Keratinocyte (primary cell): ENCODE measurements at regions not wholly inside any gene's neighbourhood (a gene's known extent, or its start where the extent isn't known, plus 50 kb on each side); places are given as distances from the start of the nearest gene placed in this dataset.

ENCODE experiments used
- DNase-seq: peaks from one replicate; pipeline ENCODE4 v3.0.0-alpha.2; 2011; ENCODE audit warnings: low read depth, missing footprints, low spot score
- FAIRE-seq: peaks from 2 replicates; lab custom pipeline; 2011; peaks lifted over from hg19 to GRCh38; lab: Jason Lieb, UNC
- H2AFZ ChIP-seq: 2 replicates; pipeline ENCODE4 v1.6.0; 2012; ENCODE audit warnings: low read length, control low read depth, inconsistent platforms; ENCODE audit not compliant: control insufficient read depth
- H3K27ac ChIP-seq: 2 replicates; pipeline ENCODE4 v1.5.1; 2011; ENCODE audit warnings: low read length; ENCODE audit not compliant: control insufficient read depth, insufficient read depth
- H3K27me3 ChIP-seq: 3 replicates; pipeline ENCODE4 v1.6.0; 2011; ENCODE audit warnings: low read length; ENCODE audit not compliant: control insufficient read depth, insufficient read depth; ENCODE audit errors: extremely low read depth
- H3K36me3 ChIP-seq, 2 experiments: 2 replicates in 1 of 2; 3 replicates in 1 of 2; pipeline ENCODE4 v1.5.1; 2011; ENCODE audit warnings: low read length in 2 of 2, mild to moderate bottlenecking in 1 of 2; ENCODE audit not compliant: control insufficient read depth in 2 of 2, insufficient read depth in 2 of 2; ENCODE audit errors: extremely low read depth in 1 of 2
- H3K4me1 ChIP-seq: 3 replicates; pipeline ENCODE4 v1.5.1; 2011; ENCODE audit warnings: low read length; ENCODE audit not compliant: control insufficient read depth, insufficient read depth; ENCODE audit errors: extremely low read depth
- H3K4me2 ChIP-seq: 3 replicates; pipeline ENCODE4 v1.6.0; 2011; ENCODE audit warnings: low read depth, low read length; ENCODE audit not compliant: control insufficient read depth, insufficient read depth; ENCODE audit errors: extremely low read depth
- H3K4me3 ChIP-seq, 3 experiments: fragments of 200-600 bp in 1 of 3; sonication (generic) in 1 of 3; 2 replicates in 2 of 3; 3 replicates in 1 of 3; pipeline ENCODE4 v1.5.1; 2011 to 2016; ENCODE audit warnings: low read length in 3 of 3, mild to moderate bottlenecking in 3 of 3, control low read depth in 2 of 3, inconsistent platforms in 1 of 3, low read depth in 1 of 3, mixed read lengths in 1 of 3, mixed run types in 1 of 3, moderate library complexity in 1 of 3; ENCODE audit not compliant: control insufficient read depth in 2 of 3, insufficient read depth in 2 of 3; ENCODE audit errors: extremely low read depth in 1 of 3
- H3K79me2 ChIP-seq: 2 replicates; pipeline ENCODE4 v1.6.0; 2012; ENCODE audit warnings: low read length; ENCODE audit not compliant: control insufficient read depth, insufficient read depth
- H3K9ac ChIP-seq: 3 replicates; pipeline ENCODE4 v1.6.0; 2011; ENCODE audit warnings: low read length; ENCODE audit not compliant: control insufficient read depth, insufficient read depth; ENCODE audit errors: extremely low read depth
- H3K9me1 ChIP-seq: 3 replicates; pipeline ENCODE4 v1.6.0; 2011; ENCODE audit warnings: low read length; ENCODE audit not compliant: control insufficient read depth, insufficient read depth; ENCODE audit errors: extremely low read depth
- H3K9me3 ChIP-seq: 2 replicates; pipeline ENCODE4 v1.5.1; 2012; ENCODE audit warnings: low read depth, low read length; ENCODE audit not compliant: control insufficient read depth
- H4K20me1 ChIP-seq: 3 replicates; pipeline ENCODE4 v1.6.0; 2011; ENCODE audit warnings: low read length; ENCODE audit not compliant: control insufficient read depth, insufficient read depth; ENCODE audit errors: extremely low read depth
- CTCF ChIP-seq, 3 experiments: IDR thresholded peaks in 1 of 3; conservative IDR thresholded peaks in 1 of 3; optimal IDR thresholded peaks in 1 of 3; 2 replicates in 2 of 3; 3 replicates in 1 of 3; pipeline versions ENCODE3 to v1.5.1; 2011; ENCODE audit warnings: low read length in 3 of 3, mild to moderate bottlenecking in 3 of 3, moderate library complexity in 2 of 3, control low read depth in 1 of 3, inconsistent platforms in 1 of 3; ENCODE audit not compliant: insufficient read depth in 2 of 3; ENCODE audit errors: extremely low read depth in 1 of 3
- EZH2 ChIP-seq: IDR thresholded peaks from one replicate; pipeline ENCODE4 v1.6.1; 2012; ENCODE audit warnings: inconsistent platforms, mild to moderate bottlenecking, low read length, moderate library complexity
- dilution Hi-C: fragments of 300-500 bp; cut with MboI; formaldehyde crosslinking; loops from one replicate; pipeline ENCODE4 v1.7.0; 2020; ENCODE audit warnings: low sequenced_read_pairs; ENCODE audit not compliant: extremely low pct_ligation_motif_present

- Histone ChIP-seq H3K27ac (no peak overlapping the region), H4K20me1 (no peaks in the 10 kb centered on the region), H3K27me3 (no peaks in the 10 kb centered on the region), H3K79me2 (no peaks in the 10 kb centered on the region), H3K36me3 (no peaks in the 10 kb centered on the region), H3K9me1 (no peaks in the 10 kb centered on the region), H3K4me3 (no peak overlapping the region), H2AFZ (no peak overlapping the region), H3K4me1 (peaks cover 3% of the 10 kb centered on the region), H3K9ac (no peak overlapping the region), H3K4me2 (no peak overlapping the region), H3K9me3 (peaks cover 5% of the 10 kb centered on the region)
- DNase-seq (no peak), FAIRE-seq (no peak)
- TF ChIP-seq CTCF (optimal IDR thresholded peaks at IDR 0.05 in 1 of 3, IDR thresholded peaks at IDR 0.05 in 1 of 3, conservative IDR thresholded peaks at IDR 0.05 in 1 of 3; ENCODE audit: extremely low read depth in 1 of 3, insufficient read depth in 2 of 3, low read length in 3 of 3) (no peak), EZH2 (no peak)
- dilution Hi-C loops, result no loop called here
Observed at GRCh38 chr7:156125841-156126730, 313.8 kb upstream of the SHH start.

- no peak for FAIRE-seq
- no peaks in the 10 kb centered on the region for H3K27me3 ChIP-seq
- H3K36me3 ChIP-seq, result no peaks in the 10 kb centered on the region
- no peaks in the 10 kb centered on the region for H3K79me2 ChIP-seq
- H3K4me3 ChIP-seq, result no peak overlapping the region
- peaks cover 3% of the 10 kb centered on the region for H3K4me1 ChIP-seq
- no peak for TF ChIP-seq EZH2
- no peak for TF ChIP-seq CTCF (optimal IDR thresholded peaks at IDR 0.05 in 1 of 3, IDR thresholded peaks at IDR 0.05 in 1 of 3, conservative IDR thresholded peaks at IDR 0.05 in 1 of 3; ENCODE audit: extremely low read depth in 1 of 3, insufficient read depth in 2 of 3, low read length in 3 of 3)
- no peak overlapping the region for H2AFZ ChIP-seq
- H3K4me2 ChIP-seq, result no peak overlapping the region
- no peak overlapping the region for H3K27ac ChIP-seq
- H4K20me1 ChIP-seq, result no peaks in the 10 kb centered on the region
- no peaks in the 10 kb centered on the region for H3K9me1 ChIP-seq
- dilution Hi-C loops, result no loop called here
- peaks cover 5% of the 10 kb centered on the region for H3K9me3 ChIP-seq
- no peak for DNase-seq
- H3K9ac ChIP-seq, result no peak overlapping the region
Observed at GRCh38 chr7:156124356-156124755, 312.1 kb upstream of the SHH start.
